ENCODE measurements at regions not wholly inside any gene's neighbourhood (a gene's known extent, or its start where the extent isn't known, plus 50 kb on each side); places are given as distances from the start of the nearest gene placed in this dataset.

DNA sequence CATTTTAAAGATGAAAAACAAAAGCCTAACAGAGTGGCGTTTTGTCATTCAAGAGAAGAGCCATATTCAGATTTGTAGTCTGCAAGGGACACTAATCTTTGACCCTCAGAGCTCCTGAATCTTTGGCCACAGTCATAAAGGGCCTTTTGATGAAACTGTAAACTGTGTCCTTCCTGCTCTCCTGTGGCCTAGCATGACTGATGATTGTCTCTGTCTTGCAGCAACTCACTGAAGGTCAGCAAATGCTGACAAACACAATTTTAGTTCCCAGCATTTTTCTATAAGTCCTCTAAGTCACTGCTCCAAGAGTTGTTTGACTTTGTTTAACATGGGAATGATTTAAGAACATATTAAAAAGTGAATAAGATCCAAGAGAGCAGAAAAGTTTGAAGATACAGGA lies 55.3 kb upstream of the PRELP start:
- TF ChIP-seq, protein P1, sequence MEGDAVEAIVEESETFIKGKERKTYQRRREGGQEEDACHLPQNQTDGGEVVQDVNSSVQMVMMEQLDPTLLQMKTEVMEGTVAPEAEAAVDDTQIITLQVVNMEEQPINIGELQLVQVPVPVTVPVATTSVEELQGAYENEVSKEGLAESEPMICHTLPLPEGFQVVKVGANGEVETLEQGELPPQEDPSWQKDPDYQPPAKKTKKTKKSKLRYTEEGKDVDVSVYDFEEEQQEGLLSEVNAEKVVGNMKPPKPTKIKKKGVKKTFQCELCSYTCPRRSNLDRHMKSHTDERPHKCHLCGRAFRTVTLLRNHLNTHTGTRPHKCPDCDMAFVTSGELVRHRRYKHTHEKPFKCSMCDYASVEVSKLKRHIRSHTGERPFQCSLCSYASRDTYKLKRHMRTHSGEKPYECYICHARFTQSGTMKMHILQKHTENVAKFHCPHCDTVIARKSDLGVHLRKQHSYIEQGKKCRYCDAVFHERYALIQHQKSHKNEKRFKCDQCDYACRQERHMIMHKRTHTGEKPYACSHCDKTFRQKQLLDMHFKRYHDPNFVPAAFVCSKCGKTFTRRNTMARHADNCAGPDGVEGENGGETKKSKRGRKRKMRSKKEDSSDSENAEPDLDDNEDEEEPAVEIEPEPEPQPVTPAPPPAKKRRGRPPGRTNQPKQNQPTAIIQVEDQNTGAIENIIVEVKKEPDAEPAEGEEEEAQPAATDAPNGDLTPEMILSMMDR (conservative IDR thresholded peaks at IDR 0.05; ENCODE audit: low read depth, low read length) = no peak
- TF ChIP-seq EZH2 (IDR thresholded peaks at IDR 0.05; ENCODE audit: low read length, unreplicated experiment) = no peak
